ENCODE measurements at regions not wholly inside any gene's neighbourhood (a gene's known extent, or its start where the extent isn't known, plus 50 kb on each side); places are given as distances from the start of the nearest gene placed in this dataset.

- TF ChIP-seq CTCF (conservative IDR thresholded peaks at IDR 0.05 in 1 of 2, IDR thresholded peaks at IDR 0.05 in 1 of 2; ENCODE audit: low read depth in 1 of 2, low read length in 2 of 2) (no peak), EZH2 (IDR thresholded peaks at IDR 0.05; ENCODE audit: low read length, missing control alignments) (no peak)
Observed at GRCh38 chr16:65540901-65541300, 419.0 kb upstream of the CDH11 start.
